Stimulated activated CD4-positive, alpha-beta T cell treated with anti-CD3 and anti-CD28 coated beads, Interleukin-1b, Interleukin-23, amount 100 ng/mL, for 4 hours (primary cell): ENCODE measurements at regions not wholly inside any gene's neighbourhood (a gene's known extent, or its start where the extent isn't known, plus 50 kb on each side); places are given as distances from the start of the nearest gene placed in this dataset.
"Not testable (repeated sequence)": the region's sequence is repeated elsewhere in the genome, so short reads cannot be mapped to it uniquely, and the experiment has no call there.

Experiments used
- DNase-seq, 2 donors: peaks; one replicate each; pipeline ENCODE4 v3.0.0-alpha.2; 2020; ENCODE audit warnings: low read depth in 2 of 2

GRCh38 chr2:8597094-8597493 is 84.8 kb upstream of the ID2 start:
- DNase-seq: no peak

- no peak for DNase-seq
These were observed 84.2 kb upstream of the ID2 start for GRCh38 chr2:8597559-8598225.

GRCh38 chr2:8598295-8599165 is 83.3 kb upstream of the ID2 start:
- no peak for DNase-seq

GRCh38 chr2:8599421-8600242 is 82.2 kb upstream of the ID2 start:
- no peak for DNase-seq

GRCh38 chr2:8600456-8600855 is 81.4 kb upstream of the ID2 start:
- no peak for DNase-seq

GRCh38 chr2:8602809-8603208 is 79.0 kb upstream of the ID2 start:
- DNase-seq: no peak

GRCh38 chr2:8603356-8603755 is 78.5 kb upstream of the ID2 start:
- not testable (repeated sequence) for DNase-seq

GRCh38 chr2:8604262-8604661 is 77.6 kb upstream of the ID2 start:
- no peak for DNase-seq

- DNase-seq: no peak
These were observed 76.3 kb upstream of the ID2 start for GRCh38 chr2:8605351-8606065.

- no peak for DNase-seq
These were observed 75.6 kb upstream of the ID2 start for GRCh38 chr2:8606226-8606625.

GRCh38 chr2:8606649-8607550 is 75.0 kb upstream of the ID2 start:
- DNase-seq: no peak

GRCh38 chr2:8607606-8608005 is 74.2 kb upstream of the ID2 start:
- DNase-seq: no peak

GRCh38 chr2:8608411-8608954 is 73.4 kb upstream of the ID2 start:
- no peak for DNase-seq

GRCh38 chr2:8609357-8609811 is 72.5 kb upstream of the ID2 start:
- DNase-seq: no peak

- DNase-seq: not testable (repeated sequence)
These were observed 71.1 kb upstream of the ID2 start for GRCh38 chr2:8610775-8611174.

- DNase-seq: no peak
These were observed 70.6 kb upstream of the ID2 start for GRCh38 chr2:8611246-8611645.

- DNase-seq: no peak
These were observed 70.2 kb upstream of the ID2 start for GRCh38 chr2:8611700-8612099.

GRCh38 chr2:8612734-8613179 is 69.1 kb upstream of the ID2 start:
- DNase-seq: no peak

GRCh38 chr2:8613207-8613999 is 68.5 kb upstream of the ID2 start:
- not testable (repeated sequence) for DNase-seq
